ENCODE measurements at regions not wholly inside any gene's neighbourhood (a gene's known extent, or its start where the extent isn't known, plus 50 kb on each side); places are given as distances from the start of the nearest gene placed in this dataset.

- FAIRE-seq = no peak
- no peak overlapping the region for H3K4me3 ChIP-seq (ENCODE audit: low read depth, low read length)
- no peak for DNase-seq (ENCODE audit: low read depth)
- no peaks in the 10 kb centered on the region for H3K36me3 ChIP-seq (ENCODE audit: control insufficient read depth, insufficient read depth, low read length)
- TF ChIP-seq CTCF (IDR thresholded peaks at IDR 0.05; ENCODE audit: insufficient read depth, low read length, severe bottlenecking) = no peak
- no peaks in the 10 kb centered on the region for H3K27me3 ChIP-seq (ENCODE audit: control insufficient read depth, insufficient read depth, low read length)
Observed at GRCh38 chr5:3531320-3531986, 64.2 kb upstream of the IRX1 start.

- Histone ChIP-seq H3K27me3 (ENCODE audit: control insufficient read depth, insufficient read depth, low read length) (no peaks in the 10 kb centered on the region), H3K36me3 (ENCODE audit: control insufficient read depth, insufficient read depth, low read length) (no peaks in the 10 kb centered on the region), H3K4me3 (ENCODE audit: low read depth, low read length) (no peak overlapping the region)
- no peak for DNase-seq (ENCODE audit: low read depth)
- no peak for TF ChIP-seq CTCF (IDR thresholded peaks at IDR 0.05; ENCODE audit: insufficient read depth, low read length, severe bottlenecking)
- no peak for FAIRE-seq
Observed at GRCh38 chr5:3530251-3530650, 65.4 kb upstream of the IRX1 start.

GRCh38 chr5:3526551-3527185 is 69.0 kb upstream of the IRX1 start:
- no peak for DNase-seq (ENCODE audit: low read depth)
- no peak overlapping the region for H3K4me3 ChIP-seq (ENCODE audit: low read depth, low read length)
- no peak for TF ChIP-seq CTCF (IDR thresholded peaks at IDR 0.05; ENCODE audit: insufficient read depth, low read length, severe bottlenecking)
- no peaks in the 10 kb centered on the region for H3K36me3 ChIP-seq (ENCODE audit: control insufficient read depth, insufficient read depth, low read length)
- no peak for FAIRE-seq
- no peaks in the 10 kb centered on the region for H3K27me3 ChIP-seq (ENCODE audit: control insufficient read depth, insufficient read depth, low read length)

GRCh38 chr5:3522491-3522890 is 73.1 kb upstream of the IRX1 start:
- no peak for TF ChIP-seq CTCF (IDR thresholded peaks at IDR 0.05; ENCODE audit: insufficient read depth, low read length, severe bottlenecking)
- DNase-seq (ENCODE audit: low read depth) (no peak), FAIRE-seq (no peak)
- Histone ChIP-seq H3K27me3 (ENCODE audit: control insufficient read depth, insufficient read depth, low read length) (no peaks in the 10 kb centered on the region), H3K4me3 (ENCODE audit: low read depth, low read length) (no peak overlapping the region), H3K36me3 (ENCODE audit: control insufficient read depth, insufficient read depth, low read length) (no peaks in the 10 kb centered on the region)

- no peak for DNase-seq (ENCODE audit: low read depth)
- H3K27me3 ChIP-seq (ENCODE audit: control insufficient read depth, insufficient read depth, low read length) = no peaks in the 10 kb centered on the region
- no peak for TF ChIP-seq CTCF (IDR thresholded peaks at IDR 0.05; ENCODE audit: insufficient read depth, low read length, severe bottlenecking)
Observed at GRCh38 chr5:3518576-3518975, 77.1 kb upstream of the IRX1 start.

GRCh38 chr5:3518051-3518450 is 77.6 kb upstream of the IRX1 start:
- Histone ChIP-seq H3K4me3 (ENCODE audit: low read depth, low read length) (no peak overlapping the region), H3K36me3 (ENCODE audit: control insufficient read depth, insufficient read depth, low read length) (no peaks in the 10 kb centered on the region), H3K27me3 (ENCODE audit: control insufficient read depth, insufficient read depth, low read length) (no peaks in the 10 kb centered on the region)
- DNase-seq (ENCODE audit: low read depth) (no peak), FAIRE-seq (no peak)
- TF ChIP-seq CTCF (IDR thresholded peaks at IDR 0.05; ENCODE audit: insufficient read depth, low read length, severe bottlenecking) = no peak

More at GRCh38 chr5:3518576-3518975, 77.1 kb upstream of the IRX1 start:
- H3K4me3 ChIP-seq (ENCODE audit: low read depth, low read length) = no peak overlapping the region
- FAIRE-seq = no peak
- no peaks in the 10 kb centered on the region for H3K36me3 ChIP-seq (ENCODE audit: control insufficient read depth, insufficient read depth, low read length)
